WI38 (cell line): ENCODE measurements at regions not wholly inside any gene's neighbourhood (a gene's known extent, or its start where the extent isn't known, plus 50 kb on each side); places are given as distances from the start of the nearest gene placed in this dataset.

Experiments
- H3K4me3 ChIP-seq: 2 replicates; pipeline ENCODE4 v1.5.1; 2011; ENCODE audit warnings: low read depth, mild to moderate bottlenecking, control low read depth, low read length
- TF ChIP-seq, protein P1 (sequence below): IDR thresholded peaks from 2 replicates; pipeline ENCODE4 v1.5.1; 2012; ENCODE audit warnings: low read depth, mild to moderate bottlenecking, control low read depth, low read length

DNA sequence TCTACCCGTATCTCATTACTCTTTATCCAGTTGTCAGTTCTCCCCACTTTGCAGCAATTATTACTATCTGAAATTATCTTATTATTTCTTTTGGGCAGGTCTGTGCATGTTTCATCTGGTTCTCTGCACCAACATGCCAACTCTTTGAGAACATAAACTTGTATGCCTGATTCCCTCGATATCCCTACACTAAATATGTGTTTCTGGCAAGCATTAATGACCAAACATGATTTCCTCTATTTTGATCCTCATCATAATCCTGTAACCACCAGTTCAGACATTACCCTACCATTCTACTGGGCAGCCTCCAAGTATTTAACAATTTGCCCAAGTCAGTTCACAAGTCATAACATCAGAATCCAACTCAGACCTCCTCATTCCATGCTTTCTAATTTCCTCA is 426.1 kb downstream of the FOXO1 start:
- TF ChIP-seq, protein P1, sequence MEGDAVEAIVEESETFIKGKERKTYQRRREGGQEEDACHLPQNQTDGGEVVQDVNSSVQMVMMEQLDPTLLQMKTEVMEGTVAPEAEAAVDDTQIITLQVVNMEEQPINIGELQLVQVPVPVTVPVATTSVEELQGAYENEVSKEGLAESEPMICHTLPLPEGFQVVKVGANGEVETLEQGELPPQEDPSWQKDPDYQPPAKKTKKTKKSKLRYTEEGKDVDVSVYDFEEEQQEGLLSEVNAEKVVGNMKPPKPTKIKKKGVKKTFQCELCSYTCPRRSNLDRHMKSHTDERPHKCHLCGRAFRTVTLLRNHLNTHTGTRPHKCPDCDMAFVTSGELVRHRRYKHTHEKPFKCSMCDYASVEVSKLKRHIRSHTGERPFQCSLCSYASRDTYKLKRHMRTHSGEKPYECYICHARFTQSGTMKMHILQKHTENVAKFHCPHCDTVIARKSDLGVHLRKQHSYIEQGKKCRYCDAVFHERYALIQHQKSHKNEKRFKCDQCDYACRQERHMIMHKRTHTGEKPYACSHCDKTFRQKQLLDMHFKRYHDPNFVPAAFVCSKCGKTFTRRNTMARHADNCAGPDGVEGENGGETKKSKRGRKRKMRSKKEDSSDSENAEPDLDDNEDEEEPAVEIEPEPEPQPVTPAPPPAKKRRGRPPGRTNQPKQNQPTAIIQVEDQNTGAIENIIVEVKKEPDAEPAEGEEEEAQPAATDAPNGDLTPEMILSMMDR: no peak
- no peak overlapping the region for H3K4me3 ChIP-seq

DNA sequence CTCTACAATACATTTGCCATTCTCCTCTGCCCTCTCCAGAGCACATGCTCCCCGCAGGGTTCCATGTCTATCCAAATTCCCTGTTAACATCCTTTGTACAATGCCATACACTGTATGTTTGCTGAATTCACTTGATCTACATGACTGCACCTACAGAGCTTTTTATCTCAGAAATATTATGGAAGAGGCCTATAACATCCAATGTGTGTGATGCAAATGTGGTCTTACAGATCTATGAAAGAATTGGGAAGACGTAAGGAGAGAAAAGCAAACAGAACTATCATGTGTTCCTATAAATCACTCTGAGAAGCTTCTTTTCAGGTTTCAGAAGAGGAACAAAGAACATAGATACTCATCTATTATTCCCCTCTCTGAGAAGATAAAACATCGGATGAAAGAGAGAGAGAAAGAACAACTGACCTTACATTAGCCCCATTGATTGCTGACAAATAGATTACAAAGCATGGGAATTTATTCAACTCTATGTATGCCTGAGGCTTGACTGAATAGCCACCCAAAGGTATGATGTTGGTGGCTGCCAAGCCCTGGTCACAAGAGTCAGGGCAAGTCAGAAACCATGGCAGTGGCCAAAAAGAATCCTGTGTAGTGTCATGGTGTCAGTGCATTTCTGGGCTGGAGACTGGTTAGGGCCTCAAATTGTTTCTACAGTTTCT is 425.2 kb downstream of the FOXO1 start:
- H3K4me3 ChIP-seq: no peak overlapping the region
- TF ChIP-seq, protein P1: no peak

DNA sequence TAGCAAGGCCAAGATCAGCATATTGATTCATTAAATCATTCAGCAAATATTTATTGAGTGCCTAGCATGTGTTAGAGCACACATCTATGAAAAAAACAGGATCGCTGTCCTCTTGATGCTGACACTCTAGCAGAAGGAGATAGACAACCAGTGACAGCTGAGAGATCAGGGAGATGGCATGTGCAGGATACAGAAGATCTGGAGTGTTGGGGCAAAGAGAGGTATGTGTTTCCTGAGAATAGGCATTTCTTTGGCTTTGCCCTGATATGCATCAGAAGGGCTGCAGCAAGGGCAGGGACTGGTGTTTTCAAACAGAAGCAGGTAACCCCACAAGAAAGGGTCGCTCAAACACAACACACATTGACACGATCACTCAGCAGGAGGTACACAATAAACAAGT is 423.4 kb downstream of the FOXO1 start:
- TF ChIP-seq, protein P1: no peak

DNA sequence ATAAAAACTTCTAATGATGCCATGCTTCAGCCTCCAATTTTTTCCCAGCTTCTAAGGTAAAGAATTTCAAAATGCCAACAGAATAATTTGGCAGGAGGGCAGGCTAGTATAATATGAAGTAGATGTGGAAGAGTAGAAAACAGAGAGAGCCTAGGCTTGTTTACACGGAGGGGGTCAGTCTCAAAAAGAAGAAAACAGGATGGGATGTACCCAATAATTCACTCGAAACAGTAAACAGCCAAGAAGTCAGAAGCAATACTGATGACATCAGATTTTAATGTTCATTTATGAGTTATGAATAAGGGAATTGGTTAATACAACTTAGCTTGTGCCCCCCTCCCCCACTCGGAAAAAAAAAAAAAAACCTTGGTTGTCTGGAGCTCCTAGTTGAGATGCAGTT is 422.5 kb downstream of the FOXO1 start:
- H3K4me3 ChIP-seq: no peak overlapping the region
- TF ChIP-seq, protein P1: no peak

More for the DNA sequence above, 423.4 kb downstream of the FOXO1 start:
- H3K4me3 ChIP-seq: no peak overlapping the region

DNA sequence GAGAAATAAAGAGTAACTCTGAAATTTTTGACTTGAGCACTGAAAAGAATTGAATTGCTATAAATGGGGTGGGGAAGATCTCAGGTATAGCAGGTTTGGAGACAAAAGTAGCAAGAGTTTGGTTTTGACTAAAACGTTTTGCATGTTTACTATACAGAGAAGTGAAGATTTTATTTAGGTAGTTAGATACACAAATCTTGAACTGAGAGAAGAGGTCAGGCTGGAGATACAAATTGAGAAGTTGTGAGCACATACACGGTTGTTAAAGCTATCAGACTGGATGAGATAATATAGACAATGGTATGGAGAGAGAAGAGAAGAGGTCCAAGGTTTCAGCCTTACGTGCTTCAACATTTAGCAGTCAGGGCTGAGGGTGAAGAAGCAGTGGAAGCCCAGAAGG is 420.9 kb downstream of the FOXO1 start:
- TF ChIP-seq, protein P1: no peak
- H3K4me3 ChIP-seq: no peak overlapping the region

DNA sequence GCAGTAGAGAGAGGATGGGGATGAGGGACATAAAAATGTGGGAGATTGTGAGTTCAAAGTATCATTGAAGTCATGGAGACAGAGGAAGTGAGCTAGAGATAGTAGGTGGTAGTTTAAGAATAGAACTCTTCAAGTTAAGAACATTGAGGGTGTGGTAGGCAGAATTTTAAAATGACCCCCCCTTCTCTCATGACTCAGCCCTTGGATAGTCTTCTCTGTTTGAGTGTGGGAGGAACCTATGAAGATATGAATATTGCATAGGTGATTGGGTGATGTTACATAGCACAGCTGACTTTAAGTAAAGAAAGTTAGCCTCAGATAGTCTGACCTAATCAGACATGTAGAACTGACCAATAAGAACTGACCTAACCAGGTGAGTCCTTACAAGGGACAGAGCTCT is 418.6 kb downstream of the FOXO1 start:
- no peak overlapping the region for H3K4me3 ChIP-seq
- TF ChIP-seq, protein P1: no peak

DNA sequence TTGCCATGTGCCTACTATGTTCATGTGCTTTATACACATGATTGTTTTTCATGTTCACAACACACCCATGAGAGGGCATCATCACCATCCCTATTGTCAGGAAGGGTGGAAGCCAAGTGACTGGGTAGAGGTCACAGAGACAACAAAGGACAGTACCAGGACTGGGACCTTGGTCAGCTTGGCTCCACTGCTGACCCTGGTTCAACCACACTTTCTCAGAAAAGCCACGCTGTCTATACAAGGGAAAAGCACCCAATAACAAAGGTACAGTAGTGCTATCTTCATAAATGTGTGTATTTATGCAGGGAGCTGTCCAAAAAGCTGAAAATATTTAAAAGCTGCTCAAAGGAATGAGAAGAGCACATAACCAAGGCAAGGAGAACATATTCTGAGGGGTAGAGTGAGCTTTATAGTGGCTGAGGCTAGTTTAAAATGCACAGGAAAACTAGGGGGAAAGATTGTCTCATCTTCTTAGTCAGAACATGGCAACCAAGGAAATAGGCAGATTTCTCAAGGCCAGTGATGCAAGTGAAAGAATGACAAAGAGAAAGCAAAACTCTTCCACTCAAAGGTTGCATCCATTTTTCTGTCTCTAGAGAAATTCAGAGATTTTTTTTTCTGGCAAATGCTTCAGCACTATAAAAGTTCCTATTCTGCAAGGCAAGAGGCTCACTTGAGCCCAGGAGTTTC is 415.0 kb downstream of the FOXO1 start:
- TF ChIP-seq, protein P1: no peak
- H3K4me3 ChIP-seq: no peak overlapping the region
